IMR-90 (cell line): ENCODE measurements at regions not wholly inside any gene's neighbourhood (a gene's known extent, or its start where the extent isn't known, plus 50 kb on each side); places are given as distances from the start of the nearest gene placed in this dataset.

Experiments used
- ATAC-seq: fragments of 200-7000 bp; cut with Tn5 transposase; 2 replicates; pipeline ENCODE4 v1.9.1; 2020; ENCODE audit warnings: low read depth, mild to moderate bottlenecking, moderate library complexity
- BruUV-seq: library from RNA; stranded (reverse); fragments of 400-500 nt; replicated peaks from 2 replicates; lab custom pipeline; 2021; lab: Mats Ljungman, UMichigan
- CTCF ChIA-PET: fragments of 300-600 bp; formaldehyde crosslinking; extraction: SDS; loops from one replicate; lab custom pipeline; 2021; ENCODE audit warnings: antibody characterized with exemption; lab: Yijun Ruan, JAX
- POLR2A ChIA-PET: fragments of 300-600 bp; sonication (Branson Sonifier 250); formaldehyde crosslinking; loops from one replicate; lab custom pipeline; 2022; ENCODE audit warnings: antibody characterized with exemption; ENCODE audit not compliant: unreplicated experiment; lab: Charles Lee
- DNase-seq: peaks from one replicate; pipeline ENCODE4 v3.0.0; 2013
- H2AFZ ChIP-seq: replicated peaks from 2 replicates; pipeline ENCODE3; 2013; ENCODE audit warnings: low read length, mild to moderate bottlenecking; ENCODE audit not compliant: poor library complexity
- H2AK5ac ChIP-seq: 2 replicates; pipeline ENCODE4 v1.6.1; 2013; ENCODE audit warnings: low read depth, low read length, inconsistent platforms
- H2AK9ac ChIP-seq: replicated peaks from 2 replicates; pipeline ENCODE3; 2013; ENCODE audit warnings: mild to moderate bottlenecking, low read depth, low read length, moderate library complexity; ENCODE audit not compliant: poor library complexity
- H2BK120ac ChIP-seq: 2 replicates; pipeline ENCODE4 v1.6.1; 2013; ENCODE audit warnings: low read depth, low read length, inconsistent platforms
- H2BK15ac ChIP-seq: 3 replicates; pipeline ENCODE4 v1.6.1; 2013; ENCODE audit warnings: low read depth, low read length, inconsistent platforms
- H2BK20ac ChIP-seq: 2 replicates; pipeline ENCODE4 v1.6.1; 2013; ENCODE audit warnings: low read depth, mild to moderate bottlenecking, inconsistent platforms, low read length, moderate library complexity
- H2BK5ac ChIP-seq: 2 replicates; pipeline ENCODE4 v1.6.1; 2013; ENCODE audit warnings: mild to moderate bottlenecking, low read depth, low read length, inconsistent platforms; ENCODE audit not compliant: poor library complexity, severe bottlenecking
- H3K14ac ChIP-seq: replicated peaks from 2 replicates; pipeline ENCODE4 v1.6.1; 2013; ENCODE audit warnings: low read depth, low read length, inconsistent platforms
- H3K18ac ChIP-seq: 2 replicates; pipeline ENCODE4 v1.6.1; 2013; ENCODE audit warnings: low read depth, low read length, control low read depth
- H3K23ac ChIP-seq: 2 replicates; pipeline ENCODE4 v1.6.1; 2013; ENCODE audit warnings: low read depth, low read length, inconsistent platforms
- H3K27ac ChIP-seq: 2 replicates; pipeline ENCODE4 v1.5.1; 2013; ENCODE audit warnings: mild to moderate bottlenecking, control low read depth, low read length; ENCODE audit not compliant: insufficient read depth
- H3K27me3 ChIP-seq: 2 replicates; pipeline ENCODE4 v1.6.1; 2013; ENCODE audit warnings: low read length; ENCODE audit not compliant: control insufficient read depth, insufficient read depth
- H3K36me3 ChIP-seq: 2 replicates; pipeline ENCODE4 v1.6.1; 2013; ENCODE audit warnings: low read length, mixed read lengths; ENCODE audit not compliant: control insufficient read depth, insufficient read depth
- H3K4ac ChIP-seq: 2 replicates; pipeline ENCODE4 v1.6.1; 2013; ENCODE audit warnings: low read depth, low read length, inconsistent platforms
- H3K4me1 ChIP-seq: 2 replicates; pipeline ENCODE4 v1.6.1; 2013; ENCODE audit warnings: low read length, mixed read lengths; ENCODE audit not compliant: control insufficient read depth, insufficient read depth
- H3K4me2 ChIP-seq: 2 replicates; pipeline ENCODE4 v1.6.1; 2013; ENCODE audit warnings: low read depth, mild to moderate bottlenecking, control low read depth, low read length, moderate library complexity
- H3K4me3 ChIP-seq: 2 replicates; pipeline ENCODE4 v1.5.1; 2013; ENCODE audit warnings: low read depth, mild to moderate bottlenecking, control low read depth, low read length, moderate library complexity; ENCODE audit not compliant: insufficient read depth
- H3K56ac ChIP-seq: 2 replicates; pipeline ENCODE4 v1.6.1; 2013; ENCODE audit warnings: low read length, inconsistent platforms; ENCODE audit not compliant: insufficient read depth; ENCODE audit errors: extremely low read depth
- H3K79me1 ChIP-seq, 2 experiments: 2 replicates each; pipeline ENCODE4 v1.6.1; 2013; ENCODE audit warnings: low read length in 2 of 2, inconsistent platforms in 1 of 2, low read depth in 1 of 2
- H3K9ac ChIP-seq: 2 replicates; pipeline ENCODE4 v1.6.1; 2013; ENCODE audit warnings: low read depth, low read length, control low read depth
- H3K9me1 ChIP-seq: 2 replicates; pipeline ENCODE4 v1.6.1; 2013; ENCODE audit warnings: low read length, inconsistent platforms; ENCODE audit not compliant: insufficient read depth
- H3K9me3 ChIP-seq: 2 replicates; pipeline ENCODE4 v1.6.1; 2013; ENCODE audit warnings: low read length; ENCODE audit not compliant: control insufficient read depth, insufficient read depth
- H4K20me1 ChIP-seq: 2 replicates; pipeline ENCODE4 v1.6.1; 2013; ENCODE audit warnings: low read length, inconsistent platforms; ENCODE audit not compliant: insufficient read depth
- H4K5ac ChIP-seq: 2 replicates; pipeline ENCODE4 v1.6.1; 2013; ENCODE audit warnings: mild to moderate bottlenecking, low read depth, low read length, control low read depth
- H4K8ac ChIP-seq, 2 experiments: 2 replicates each; pipeline ENCODE4 v1.6.1; 2013; ENCODE audit warnings: low read depth in 2 of 2, low read length in 2 of 2, control low read depth in 1 of 2, inconsistent platforms in 1 of 2
- H4K91ac ChIP-seq: 2 replicates; pipeline ENCODE4 v1.6.1; 2013; ENCODE audit warnings: low read depth, low read length, inconsistent platforms; ENCODE audit not compliant: insufficient read depth
- CEBPB ChIP-seq: IDR thresholded peaks from 2 replicates; pipeline ENCODE4 v1.6.1; 2012; ENCODE audit warnings: low read depth, low read length, improper control_type of control experiment
- MAFK ChIP-seq: IDR thresholded peaks from 2 replicates; pipeline ENCODE4 v1.6.1; 2012; ENCODE audit warnings: low read depth, low read length, improper control_type of control experiment
- MAZ ChIP-seq: IDR thresholded peaks from 2 replicates; pipeline ENCODE4 v1.6.1; 2012; ENCODE audit warnings: low read depth, mild to moderate bottlenecking, low read length, improper control_type of control experiment, moderate library complexity, borderline replicate concordance
- NFE2L2 ChIP-seq: fragments of 150-350 bp; IDR thresholded peaks from 2 replicates; pipeline ENCODE4 v1.6.1; 2016; ENCODE audit warnings: low read depth, mild to moderate bottlenecking, low read length
- RFX5 ChIP-seq: IDR thresholded peaks from 2 replicates; pipeline ENCODE4 v1.8.0; 2012; ENCODE audit warnings: low read depth, mild to moderate bottlenecking, low read length, moderate library complexity
- USF2 ChIP-seq: fragments of 150-350 bp; IDR thresholded peaks from 2 replicates; pipeline ENCODE4 v1.6.1; 2017; ENCODE audit warnings: mild to moderate bottlenecking, antibody characterized with exemption, low read length, low read depth
- WGBS, 2 experiments: methylation state at CpG; one replicate each; pipeline versions ENCODE4 v1.1.5 to v1.1.7; 2013; ENCODE audit warnings: missing lambda C conversion rate in 2 of 2; ENCODE audit not compliant: insufficient read length in 1 of 2; ENCODE audit errors: extremely low coverage in 2 of 2; 5-methylcytosine and 5-hydroxymethylcytosine counted together
- dilution Hi-C: fragments of 300-500 bp; cut with HindIII; formaldehyde crosslinking; loops from one replicate; pipeline ENCODE4 v1.14.3; 2018; ENCODE audit warnings: low sequenced_read_pairs; ENCODE audit not compliant: unreplicated experiment
- in situ Hi-C: fragments of 300-500 bp; cut with MboI; formaldehyde crosslinking; loops from 3 replicates; pipeline ENCODE4 v1.14.3; 2019; ENCODE audit warnings: low sequenced_read_pairs, inconsistent platforms, mixed read lengths
- intact Hi-C: fragments of 100-400 bp; cut with micrococcal nuclease; formaldehyde crosslinking; loops from 2 replicates; pipeline ENCODE4 v1.10.0; 2022

GRCh38 chr12:100738086-100738485 is 56.5 kb upstream of the ANO4 start:
- no peak overlapping the region for H3K9ac ChIP-seq
- in situ Hi-C loops (loop anchor here (10.0 kb wide), 2 partner anchors 73 to 493 kb away; no protein-coding TSS in a partner anchor), dilution Hi-C loops (no loop called here), intact Hi-C loops (no loop called here)
- H3K18ac ChIP-seq, result no peak overlapping the region
- no CpG with 5 or more reads among the region's 2 CpGs for WGBS, 2 experiments
- no peak overlapping the region for H4K5ac ChIP-seq
- ATAC-seq (no peak), DNase-seq (no peak)
- no peak overlapping the region for H2BK120ac ChIP-seq
- H3K14ac ChIP-seq, result no peak overlapping the region
- no peak overlapping the region for H2AK9ac ChIP-seq
- no peak overlapping the region for H2BK15ac ChIP-seq
- H2BK20ac ChIP-seq, result no peak overlapping the region
- no peaks in the 10 kb centered on the region for H3K9me1 ChIP-seq
- H3K4me1 ChIP-seq, result no peaks in the 10 kb centered on the region; the same call in 1 of the 2 replicates
- H3K27ac ChIP-seq, result no peak overlapping the region
- H2AK5ac ChIP-seq, result no peak overlapping the region
- no peak overlapping the region for H3K4me2 ChIP-seq
- H3K56ac ChIP-seq, result no peak overlapping the region
- H2BK5ac ChIP-seq, result no peak overlapping the region
- H3K4ac ChIP-seq, result no peak overlapping the region
- POLR2A ChIA-PET, result no interaction called here
- no peaks in the 10 kb centered on the region for H4K20me1 ChIP-seq
- H3K9me3 ChIP-seq, result no peaks in the 10 kb centered on the region
- H4K91ac ChIP-seq, result no peak overlapping the region
- CTCF ChIA-PET, result interaction anchor here (1.1 kb wide), 1 partner anchor 390 kb away, joined by 4 read pairs; no protein-coding TSS in a partner anchor
- H2AFZ ChIP-seq, result no peak overlapping the region
- H3K79me1 ChIP-seq, result no peaks in the 10 kb centered on the region
- no peaks in the 10 kb centered on the region for H3K27me3 ChIP-seq
- H3K23ac ChIP-seq, result no peak overlapping the region
- no peaks in the 10 kb centered on the region for H3K36me3 ChIP-seq
- no peak overlapping the region for H4K8ac ChIP-seq
- H3K4me3 ChIP-seq, result no peak overlapping the region
- TF ChIP-seq NFE2L2, result no peak
- TF ChIP-seq CEBPB, result no peak
- no peak for TF ChIP-seq RFX5
- TF ChIP-seq MAFK, result no peak
- no peak for TF ChIP-seq MAZ
- no peak for TF ChIP-seq USF2
- BruUV-seq, result no TSS peak
